PC-3 (cell line): ENCODE measurements at regions not wholly inside any gene's neighbourhood (a gene's known extent, or its start where the extent isn't known, plus 50 kb on each side); places are given as distances from the start of the nearest gene placed in this dataset.
"Not testable (repeated sequence)": the region's sequence is repeated elsewhere in the genome, so short reads cannot be mapped to it uniquely, and the experiment has no call there.

Experiments
- ATAC-seq: fragments of 200-7000 bp; cut with Tn5 transposase; 2 replicates; pipeline ENCODE4 v1.9.1; 2020; ENCODE audit warnings: mild to moderate bottlenecking, moderate library complexity
- BruUV-seq: library from RNA; stranded (reverse); fragments of 400-500 nt; replicated peaks from 2 replicates; lab custom pipeline; 2021; lab: Mats Ljungman, UMichigan
- CTCF ChIA-PET: fragments of 300-600 bp; sonication (Branson Sonifier 250); formaldehyde crosslinking; loops from one replicate; lab custom pipeline; 2022; ENCODE audit warnings: antibody characterized with exemption; lab: Charles Lee
- POLR2A ChIA-PET: fragments of 300-600 bp; sonication (Branson Sonifier 250); formaldehyde crosslinking; loops from one replicate; lab custom pipeline; 2022; ENCODE audit warnings: antibody characterized with exemption; ENCODE audit not compliant: unreplicated experiment; lab: Charles Lee
- DNase-seq: peaks from one replicate; pipeline ENCODE4 v3.0.0-alpha.2; 2015
- H2AFZ ChIP-seq: fragments of 300-600 bp; sonication (generic); 2 replicates; pipeline ENCODE4 v1.6.0; 2016; ENCODE audit warnings: antibody characterized with exemption, low read length
- H3F3A ChIP-seq: fragments of 300-600 bp; sonication (generic); one replicate; pipeline ENCODE4 v1.6.0; 2017; ENCODE audit warnings: antibody characterized with exemption, low read length, control low read depth, mild to moderate bottlenecking; ENCODE audit not compliant: unreplicated experiment
- H3K27ac ChIP-seq: fragments of 300-600 bp; sonication (generic); 2 replicates; pipeline ENCODE4 v1.5.1; 2016; ENCODE audit warnings: mild to moderate bottlenecking, low read length
- H3K27me3 ChIP-seq: fragments of 300-600 bp; sonication (generic); 2 replicates; pipeline ENCODE4 v1.6.1; 2016; ENCODE audit warnings: low read length, mixed read lengths
- H3K36me3 ChIP-seq: fragments of 300-600 bp; sonication (generic); 2 replicates; pipeline ENCODE4 v1.6.1; 2016; ENCODE audit warnings: low read depth, mixed run types, low read length, mixed read lengths
- H3K4me1 ChIP-seq: fragments of 300-600 bp; sonication (generic); 2 replicates; pipeline ENCODE4 v1.5.1; 2016; ENCODE audit warnings: low read length; ENCODE audit not compliant: insufficient read depth
- H3K4me2 ChIP-seq: fragments of 300-600 bp; sonication (generic); 2 replicates; pipeline ENCODE4 v1.6.0; 2016; ENCODE audit warnings: low read length
- H3K4me3 ChIP-seq: fragments of 300-600 bp; sonication (generic); 2 replicates; pipeline ENCODE4 v1.5.1; 2016; ENCODE audit warnings: mild to moderate bottlenecking, low read length, mixed read lengths
- H3K79me2 ChIP-seq: fragments of 300-600 bp; sonication (generic); 2 replicates; pipeline ENCODE4 v1.6.1; 2017; ENCODE audit warnings: low read length, mixed read lengths
- H3K9ac ChIP-seq: fragments of 300-600 bp; sonication (generic); 2 replicates; pipeline ENCODE4 v1.6.0; 2016; ENCODE audit warnings: mild to moderate bottlenecking, low read length
- H3K9me2 ChIP-seq: fragments of 300-600 bp; sonication (generic); replicated peaks from 2 replicates; pipeline ENCODE4 v1.6.1; 2016; ENCODE audit warnings: mixed run types, low read length, mixed read lengths
- H3K9me3 ChIP-seq: fragments of 300-600 bp; sonication (generic); 2 replicates; pipeline ENCODE4 v1.6.1; 2016; ENCODE audit warnings: low read length, mixed read lengths
- H4K20me1 ChIP-seq: fragments of 300-600 bp; sonication (generic); 2 replicates; pipeline ENCODE4 v1.6.1; 2016; ENCODE audit warnings: low read length, mixed read lengths
- EZH2 ChIP-seq: fragments of 300-600 bp; sonication (generic); IDR thresholded peaks from one replicate; pipeline ENCODE4 v1.6.1; 2017; ENCODE audit warnings: antibody characterized with exemption, mild to moderate bottlenecking, low read length; ENCODE audit not compliant: unreplicated experiment
- EZH2phosphoT487 ChIP-seq: fragments of 300-600 bp; sonication (generic); IDR thresholded peaks from 2 replicates; pipeline ENCODE4 v1.6.1; 2018; ENCODE audit warnings: mild to moderate bottlenecking, antibody characterized with exemption, low read length, borderline replicate concordance
- intact Hi-C: fragments of 100-400 bp; cut with micrococcal nuclease; formaldehyde crosslinking; loops from 2 replicates; pipeline ENCODE4 v1.9.0; 2023
- TF ChIP-seq, protein P1 (sequence below): fragments of 300-600 bp; sonication (generic); conservative IDR thresholded peaks from 2 replicates; pipeline ENCODE4 v1.5.1; 2017; ENCODE audit warnings: antibody characterized with exemption, low read depth, mild to moderate bottlenecking, low read length

DNA sequence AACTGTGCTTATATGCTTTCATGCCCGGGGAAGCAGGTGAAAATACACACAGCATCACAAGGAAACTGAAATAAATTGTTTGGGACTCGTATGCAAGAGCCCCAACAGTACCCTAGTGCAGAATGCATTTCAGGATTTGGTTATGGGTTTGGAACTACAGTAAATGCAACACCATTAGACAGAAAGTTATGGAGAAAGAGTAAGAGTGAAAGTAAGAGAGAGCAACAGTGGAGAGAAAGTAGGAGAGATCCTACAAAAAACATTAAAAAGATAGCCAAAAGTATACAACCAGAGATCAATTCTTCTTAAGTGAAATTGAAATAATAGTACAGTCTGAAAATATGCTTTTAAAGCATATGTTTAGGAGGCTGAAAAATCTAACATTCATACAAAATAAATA is 231.1 kb downstream of the TFEC start:
- Histone ChIP-seq H3K27ac (no peak overlapping the region), H3F3A (no peaks in the 10 kb centered on the region), H3K9me2 (no peaks in the 10 kb centered on the region), H3K27me3 (peaks cover 52% of the 10 kb centered on the region), H3K9ac (no peak overlapping the region), H4K20me1 (no peaks in the 10 kb centered on the region), H2AFZ (no peak overlapping the region), H3K4me2 (no peak overlapping the region), H3K9me3 (no peaks in the 10 kb centered on the region), H3K4me3 (no peak overlapping the region), H3K36me3 (no peaks in the 10 kb centered on the region), H3K4me1 (no peaks in the 10 kb centered on the region), H3K79me2 (no peaks in the 10 kb centered on the region)
- no TSS peak for BruUV-seq
- ChIA-PET CTCF (interaction anchor here (0.6 kb wide), 1 partner anchor 52 kb away, joined by 3 read pairs; no protein-coding TSS in a partner anchor), POLR2A (no interaction called here)
- DNase-seq, result no peak
- TF ChIP-seq EZH2phosphoT487, result no peak
- TF ChIP-seq, protein P1, sequence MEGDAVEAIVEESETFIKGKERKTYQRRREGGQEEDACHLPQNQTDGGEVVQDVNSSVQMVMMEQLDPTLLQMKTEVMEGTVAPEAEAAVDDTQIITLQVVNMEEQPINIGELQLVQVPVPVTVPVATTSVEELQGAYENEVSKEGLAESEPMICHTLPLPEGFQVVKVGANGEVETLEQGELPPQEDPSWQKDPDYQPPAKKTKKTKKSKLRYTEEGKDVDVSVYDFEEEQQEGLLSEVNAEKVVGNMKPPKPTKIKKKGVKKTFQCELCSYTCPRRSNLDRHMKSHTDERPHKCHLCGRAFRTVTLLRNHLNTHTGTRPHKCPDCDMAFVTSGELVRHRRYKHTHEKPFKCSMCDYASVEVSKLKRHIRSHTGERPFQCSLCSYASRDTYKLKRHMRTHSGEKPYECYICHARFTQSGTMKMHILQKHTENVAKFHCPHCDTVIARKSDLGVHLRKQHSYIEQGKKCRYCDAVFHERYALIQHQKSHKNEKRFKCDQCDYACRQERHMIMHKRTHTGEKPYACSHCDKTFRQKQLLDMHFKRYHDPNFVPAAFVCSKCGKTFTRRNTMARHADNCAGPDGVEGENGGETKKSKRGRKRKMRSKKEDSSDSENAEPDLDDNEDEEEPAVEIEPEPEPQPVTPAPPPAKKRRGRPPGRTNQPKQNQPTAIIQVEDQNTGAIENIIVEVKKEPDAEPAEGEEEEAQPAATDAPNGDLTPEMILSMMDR, result no peak
- TF ChIP-seq EZH2, result no peak
- intact Hi-C loops, result no loop called here
- no peak for ATAC-seq

DNA sequence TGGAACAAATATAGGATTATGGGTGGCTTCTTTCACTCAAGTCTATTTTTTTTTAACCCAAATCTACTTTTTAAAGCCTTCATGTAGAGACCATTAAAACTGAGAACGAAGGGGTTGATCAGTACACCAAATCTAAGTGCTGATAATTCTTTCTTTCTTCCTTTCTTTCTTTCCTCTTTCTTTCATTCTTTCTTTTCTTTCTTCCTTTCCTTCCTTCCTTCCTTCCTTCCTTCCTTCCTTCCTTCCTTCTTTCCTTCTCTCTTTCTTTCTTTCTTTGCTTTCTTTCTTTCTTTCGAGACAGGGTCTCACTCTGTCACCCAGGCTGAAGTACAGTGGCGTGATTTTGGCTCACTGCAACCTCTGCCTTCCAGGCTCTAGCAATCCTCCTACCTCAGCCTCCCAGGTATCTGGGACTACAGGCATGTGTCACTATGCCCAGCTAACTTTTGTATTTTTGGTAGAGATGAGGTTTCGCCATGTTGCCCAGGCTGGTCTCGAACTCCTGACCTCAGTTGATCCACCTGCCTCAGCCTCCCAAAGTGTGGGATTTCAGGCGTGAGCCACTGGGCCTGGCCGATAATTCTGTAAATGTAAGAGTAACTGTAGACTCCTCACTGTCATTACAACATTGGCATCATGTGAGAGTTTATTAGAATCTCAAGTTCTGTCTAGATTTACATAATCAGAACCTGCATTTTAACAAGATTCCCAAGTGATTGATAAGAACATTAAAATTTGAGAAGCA is 236.4 kb downstream of the TFEC start:
- peaks cover 76% of the 10 kb centered on the region for H3K27me3 ChIP-seq
- H3K4me1 ChIP-seq, result no peaks in the 10 kb centered on the region
- H3K36me3 ChIP-seq, result no peaks in the 10 kb centered on the region
- no peak overlapping the region for H3K9ac ChIP-seq
- no peaks in the 10 kb centered on the region for H3K9me2 ChIP-seq
- no peak for TF ChIP-seq EZH2
- TF ChIP-seq EZH2phosphoT487, result no peak
- TF ChIP-seq, protein P1, result no peak
- H4K20me1 ChIP-seq, result no peaks in the 10 kb centered on the region
- POLR2A ChIA-PET, result no interaction called here
- no peaks in the 10 kb centered on the region for H3F3A ChIP-seq
- no peak overlapping the region for H3K4me2 ChIP-seq
- H3K79me2 ChIP-seq, result no peaks in the 10 kb centered on the region
- no peak overlapping the region for H2AFZ ChIP-seq
- no peak for ATAC-seq
- intact Hi-C loops, result no loop called here
- H3K4me3 ChIP-seq, result no peak overlapping the region
- H3K9me3 ChIP-seq, result no peaks in the 10 kb centered on the region
- no peak overlapping the region for H3K27ac ChIP-seq
- DNase-seq, result no peak
- no TSS peak for BruUV-seq
- CTCF ChIA-PET, result no interaction called here

DNA sequence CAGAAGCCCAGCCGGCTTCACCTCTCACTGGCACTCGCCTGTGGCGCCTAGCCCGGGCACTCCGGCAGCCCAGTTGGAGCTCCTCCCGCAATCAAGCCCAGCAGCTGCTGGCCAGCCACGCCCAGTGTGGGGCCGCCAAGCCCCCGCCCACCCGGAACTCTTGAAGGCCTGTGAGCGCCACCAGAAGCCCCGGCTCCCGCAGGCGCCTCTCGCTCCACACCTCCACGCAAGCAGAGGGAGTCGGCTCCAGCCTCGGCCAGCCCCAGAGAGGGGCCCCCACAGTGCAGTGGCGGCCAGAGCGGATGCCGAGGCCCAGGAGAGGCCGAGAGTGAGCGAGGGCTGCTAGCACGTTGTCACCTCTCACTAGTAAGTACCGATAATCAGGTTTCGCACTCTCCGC is 240.7 kb downstream of the TFEC start:
- Histone ChIP-seq H3K27me3 (peaks cover 74% of the 10 kb centered on the region), H3K36me3 (no peaks in the 10 kb centered on the region), H4K20me1 (no peaks in the 10 kb centered on the region), H3K9me3 (no peaks in the 10 kb centered on the region), H3K4me3 (no peak overlapping the region), H3F3A (no peaks in the 10 kb centered on the region), H3K9me2 (no peaks in the 10 kb centered on the region), H3K4me2 (no peak overlapping the region), H3K9ac (no peak overlapping the region), H2AFZ (no peak overlapping the region), H3K4me1 (no peaks in the 10 kb centered on the region), H3K79me2 (no peaks in the 10 kb centered on the region), H3K27ac (no peak overlapping the region)
- POLR2A ChIA-PET, result no interaction called here
- CTCF ChIA-PET, result no interaction called here
- ATAC-seq (no peak), DNase-seq (no peak)
- intact Hi-C loops, result no loop called here
- no peak for TF ChIP-seq EZH2
- no TSS peak for BruUV-seq

DNA sequence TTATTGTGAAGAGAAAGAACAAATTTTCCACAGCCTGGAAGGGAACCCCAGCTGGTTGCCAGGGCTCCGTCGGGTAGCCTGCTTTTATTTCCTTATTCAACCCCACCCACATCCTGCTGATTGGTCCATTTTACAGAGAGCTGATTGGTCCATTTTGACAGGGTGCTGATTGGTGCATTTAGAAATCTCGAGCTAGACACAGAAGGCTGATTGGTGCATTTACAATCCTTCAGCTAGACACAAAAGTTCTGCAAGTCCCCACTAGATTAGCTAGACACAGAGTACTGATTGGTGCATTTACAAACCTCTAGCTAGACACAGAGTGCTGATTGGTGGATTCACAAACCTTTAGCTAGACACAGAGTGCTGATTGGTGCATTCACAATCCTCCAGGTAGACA is 241.1 kb downstream of the TFEC start:
- peaks cover 70% of the 10 kb centered on the region for H3K27me3 ChIP-seq
- intact Hi-C loops, H3K9me3 ChIP-seq, CTCF ChIA-PET, ATAC-seq, H4K20me1 ChIP-seq, H3K79me2 ChIP-seq, H3F3A ChIP-seq, H3K4me1 ChIP-seq, POLR2A ChIA-PET, H3K4me2 ChIP-seq, H3K4me3 ChIP-seq, H3K9me2 ChIP-seq, H3K27ac ChIP-seq, H3K36me3 ChIP-seq, H2AFZ ChIP-seq, DNase-seq, H3K9ac ChIP-seq, BruUV-seq: not testable (repeated sequence)
